ENCODE measurements at regions not wholly inside any gene's neighbourhood (a gene's known extent, or its start where the extent isn't known, plus 50 kb on each side); places are given as distances from the start of the nearest gene placed in this dataset.

DNA sequence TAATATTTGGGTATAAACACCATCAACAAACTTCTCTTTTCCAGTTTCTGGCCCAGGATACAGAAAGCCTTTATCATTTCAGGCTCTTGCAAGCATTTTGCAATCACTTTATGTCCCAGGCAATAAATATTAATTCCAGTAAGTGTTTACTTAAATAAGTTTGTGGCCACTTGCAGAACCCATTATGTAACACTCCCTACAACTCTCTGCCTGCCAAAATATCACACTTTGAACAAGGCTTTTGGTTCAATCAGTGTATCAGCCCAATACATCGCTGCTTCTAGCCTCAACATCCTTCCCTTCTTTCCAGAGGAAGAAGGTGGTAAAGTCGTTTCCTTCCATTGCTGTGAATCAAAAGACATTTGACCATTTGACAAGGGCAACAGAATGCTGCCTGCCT is 203.0 kb upstream of the USP25 start:
- DNase-seq (ENCODE audit: low spot score): no peak

DNA sequence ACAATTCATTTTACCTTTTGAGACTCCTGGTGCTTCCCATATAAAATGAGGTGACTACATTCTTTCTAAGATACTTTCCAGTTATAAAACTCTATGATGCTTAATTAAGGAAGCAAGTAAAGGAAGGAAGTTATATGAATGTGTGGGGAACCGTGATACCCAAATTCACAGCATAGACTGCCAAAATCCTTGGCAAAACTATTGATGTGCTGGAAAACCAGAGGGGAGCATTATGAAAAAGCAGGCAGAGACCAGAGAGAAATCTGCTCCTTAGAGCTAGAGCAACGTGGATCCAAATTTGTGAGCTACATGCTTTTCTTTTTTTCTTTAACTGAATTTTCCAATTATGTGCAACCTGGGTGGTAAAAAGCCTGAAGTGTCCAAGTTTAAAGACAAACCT is 201.4 kb upstream of the USP25 start:
- no peak for DNase-seq (ENCODE audit: low spot score)

DNA sequence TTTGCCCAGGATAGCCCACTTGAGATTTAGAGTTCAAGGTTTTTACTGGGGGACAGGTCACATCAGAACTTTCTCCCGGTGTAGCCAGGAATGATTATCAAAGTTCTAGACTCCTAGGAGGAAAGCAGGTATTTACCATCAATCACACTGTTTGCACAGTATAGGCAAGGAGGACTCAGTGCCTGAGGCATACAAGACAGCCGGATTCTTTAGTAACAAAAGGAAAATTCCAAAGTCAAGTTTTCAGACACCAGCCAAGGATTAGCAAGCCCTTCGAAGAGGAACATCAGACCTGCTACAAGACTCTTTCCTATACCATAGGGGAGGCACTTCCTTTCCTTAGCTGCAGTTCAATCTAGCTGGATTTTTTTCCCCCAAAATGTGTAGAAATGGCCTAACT is 197.8 kb upstream of the USP25 start:
- DNase-seq (ENCODE audit: low spot score): no peak

DNA sequence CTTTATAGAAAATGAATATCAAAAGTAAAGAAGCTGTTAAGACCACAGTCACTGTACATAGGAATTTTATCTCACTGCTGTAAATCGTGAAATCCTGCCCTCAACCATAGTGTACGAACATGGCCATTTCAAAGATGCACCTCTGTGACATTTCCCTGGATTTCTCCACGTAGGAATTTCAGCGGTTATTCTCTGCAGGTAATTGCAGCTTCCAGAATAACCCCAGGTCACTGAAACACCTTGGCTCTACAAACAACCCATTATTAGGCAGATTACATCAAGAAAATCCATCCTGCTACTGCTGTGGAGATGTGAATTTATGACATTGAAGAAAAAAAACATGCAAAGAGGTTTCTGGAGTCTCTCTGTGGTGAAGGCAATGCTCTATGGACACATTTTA is 196.2 kb upstream of the USP25 start:
- DNase-seq (ENCODE audit: low spot score): no peak

DNA sequence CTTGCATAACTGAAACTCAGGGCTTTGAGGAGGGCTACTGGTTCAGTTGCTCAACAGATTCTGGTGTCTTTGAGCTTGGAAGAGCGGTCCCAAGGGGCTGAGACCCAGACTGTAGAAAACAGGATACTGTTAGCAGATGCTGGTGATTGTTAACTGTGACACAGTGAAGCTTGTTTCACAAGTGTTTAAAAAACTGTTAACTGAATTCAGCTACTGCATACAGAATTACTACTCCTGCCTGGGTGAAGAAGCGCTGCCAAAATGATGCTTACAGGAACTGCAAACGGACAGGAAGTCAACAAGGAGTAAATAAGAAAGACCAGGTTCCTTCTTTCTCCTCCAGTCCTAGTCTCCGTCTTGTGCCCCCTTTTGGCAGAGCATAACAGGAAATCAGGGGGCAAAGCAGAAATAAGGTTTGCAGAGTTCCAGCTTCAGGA is 195.3 kb upstream of the USP25 start:
- peak; percentile 20 for DNase-seq (ENCODE audit: low spot score)

DNA sequence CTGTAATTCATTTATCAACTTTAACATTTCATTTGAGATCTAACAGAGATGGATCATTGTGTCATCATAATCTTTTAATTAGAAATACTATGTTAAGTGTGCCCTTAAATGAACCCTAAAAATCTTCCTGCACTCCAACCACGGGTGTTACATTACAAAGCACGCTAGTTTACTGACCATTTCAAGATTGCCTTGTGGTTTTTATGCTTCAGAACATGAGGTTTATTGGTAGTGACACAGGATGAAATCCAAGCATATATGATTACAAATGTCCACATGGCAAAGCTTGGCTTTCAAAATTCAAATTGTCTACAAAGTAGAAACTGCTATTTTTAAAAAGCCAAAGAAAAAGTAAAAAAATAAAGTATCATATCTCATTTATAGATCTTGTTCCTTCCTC is 190.4 kb upstream of the USP25 start:
- no peak for DNase-seq (ENCODE audit: low spot score)

DNA sequence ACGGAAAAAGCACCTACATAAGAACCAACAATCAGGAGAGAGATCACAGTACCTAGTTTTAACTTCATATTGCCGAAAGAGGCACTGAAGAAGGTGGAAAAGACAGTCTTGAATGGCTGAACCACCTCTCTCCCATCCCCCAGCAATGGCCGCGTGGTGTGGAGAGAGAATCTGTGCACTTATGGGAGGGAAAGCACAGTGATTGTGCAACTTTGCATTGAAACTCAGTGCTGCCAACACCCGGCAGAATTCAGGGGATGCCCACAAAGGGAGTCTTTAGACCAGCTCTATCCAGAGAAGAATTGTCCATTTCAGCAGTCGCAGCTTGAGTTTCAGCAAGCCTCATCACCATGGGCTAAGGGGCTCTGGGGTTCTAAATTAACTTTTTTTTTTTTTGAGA is 186.3 kb upstream of the USP25 start:
- DNase-seq (ENCODE audit: low spot score): no peak

DNA sequence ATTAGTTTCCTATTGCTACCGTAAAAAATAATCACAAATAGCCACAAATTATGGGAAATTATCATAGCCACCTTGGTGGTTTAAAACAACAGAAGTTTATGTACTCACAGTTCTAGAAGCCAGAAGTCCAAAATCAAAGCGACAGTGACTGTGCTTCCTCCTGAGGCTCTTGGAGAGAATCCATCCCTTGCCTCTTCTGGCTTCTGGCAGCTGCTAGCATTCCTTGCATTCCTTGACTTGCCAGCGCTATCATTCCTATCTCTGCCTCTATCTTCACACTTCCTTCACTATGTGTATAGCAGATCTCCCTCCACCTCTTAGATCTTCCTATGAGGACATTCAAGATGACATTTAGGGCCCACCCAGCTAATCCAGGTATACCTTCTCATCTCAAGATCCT is 180.1 kb upstream of the USP25 start:
- no peak for DNase-seq (ENCODE audit: low spot score)

DNA sequence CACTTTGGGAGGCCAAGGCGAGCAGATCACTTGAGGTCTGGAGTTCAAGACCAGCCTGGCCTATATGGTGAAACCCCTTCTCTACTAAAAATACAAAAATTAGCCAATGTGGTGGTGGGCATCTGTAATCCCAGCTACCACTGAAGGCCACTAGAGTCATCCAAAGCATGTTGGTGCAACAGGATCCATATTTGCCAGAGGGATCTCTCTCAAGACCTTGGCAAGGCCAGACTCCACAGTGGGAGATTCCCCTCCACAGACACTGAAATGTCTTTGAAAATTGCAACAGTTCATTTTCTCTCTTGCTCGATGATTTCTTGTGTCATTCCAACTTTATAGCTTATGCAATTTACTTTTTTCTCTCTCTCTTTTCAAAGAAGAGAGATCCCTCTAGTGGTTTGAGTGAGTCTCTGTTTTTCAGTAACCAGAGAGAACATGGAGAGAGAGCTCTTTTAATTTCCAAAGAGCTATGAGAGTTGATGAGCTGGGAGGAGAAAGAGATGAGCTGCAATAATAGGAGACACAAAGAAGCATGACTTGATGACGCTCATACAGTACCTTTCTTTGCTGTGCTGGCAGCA is 176.8 kb upstream of the USP25 start:
- no peak for DNase-seq (ENCODE audit: low spot score)

DNA sequence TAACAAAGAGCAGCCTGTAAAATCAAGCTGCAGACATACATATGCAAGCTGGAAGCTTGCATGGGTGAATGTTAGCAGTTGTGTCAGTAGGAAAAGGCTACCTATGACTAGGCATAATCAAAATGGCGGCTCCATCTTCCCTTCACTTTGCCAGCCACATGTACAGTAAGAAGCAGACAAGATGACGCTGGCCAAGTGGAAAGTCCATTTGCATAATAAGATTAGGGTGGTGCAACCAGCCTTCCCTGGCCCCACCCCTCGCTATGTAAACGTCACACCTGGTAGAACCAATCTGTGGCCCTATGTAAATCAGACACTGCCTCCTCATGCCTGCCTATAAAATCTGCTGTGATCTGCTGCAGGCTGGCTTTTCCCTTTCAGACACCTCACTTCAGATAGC is 171.9 kb upstream of the USP25 start:
- no peak for DNase-seq (ENCODE audit: low spot score)

DNA sequence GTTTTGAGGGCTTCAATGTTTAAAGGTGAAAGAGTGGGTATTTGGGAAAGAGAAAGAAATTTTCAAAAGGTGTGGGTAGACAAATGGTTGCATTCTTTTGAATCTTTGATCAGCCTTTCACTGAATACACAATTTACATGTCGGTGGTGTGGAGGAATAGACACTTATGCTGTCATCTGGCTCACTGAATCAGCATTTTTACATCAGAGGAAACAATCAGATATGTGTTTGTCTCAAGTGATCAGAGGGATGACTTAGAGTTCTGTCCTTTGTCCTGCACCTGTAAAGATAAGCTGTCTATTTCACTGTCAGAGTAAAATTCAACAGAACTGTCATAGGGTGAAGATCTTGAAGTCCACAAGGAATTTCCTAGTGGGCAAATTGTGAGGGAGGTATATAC is 170.9 kb upstream of the USP25 start:
- no peak for DNase-seq (ENCODE audit: low spot score)

DNA sequence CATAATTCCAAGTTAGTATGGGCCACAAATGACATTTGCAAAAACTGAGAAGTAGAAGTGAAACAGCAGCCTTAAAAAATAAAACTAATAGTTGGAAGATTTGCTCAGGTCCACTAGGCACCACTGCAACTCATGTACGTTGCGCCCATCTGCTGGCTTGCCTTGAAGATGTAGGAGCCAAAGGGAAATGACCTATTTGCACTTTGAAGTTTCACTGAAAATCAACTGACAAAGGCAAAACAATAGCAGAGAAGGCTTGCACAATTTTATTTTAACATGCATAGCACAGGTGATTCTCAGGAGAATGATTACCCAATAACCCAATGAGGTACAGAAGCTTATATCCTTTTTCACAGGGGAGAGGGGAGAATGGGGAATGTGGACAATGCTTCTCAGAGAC is 170.1 kb upstream of the USP25 start:
- DNase-seq (ENCODE audit: low spot score): no peak

DNA sequence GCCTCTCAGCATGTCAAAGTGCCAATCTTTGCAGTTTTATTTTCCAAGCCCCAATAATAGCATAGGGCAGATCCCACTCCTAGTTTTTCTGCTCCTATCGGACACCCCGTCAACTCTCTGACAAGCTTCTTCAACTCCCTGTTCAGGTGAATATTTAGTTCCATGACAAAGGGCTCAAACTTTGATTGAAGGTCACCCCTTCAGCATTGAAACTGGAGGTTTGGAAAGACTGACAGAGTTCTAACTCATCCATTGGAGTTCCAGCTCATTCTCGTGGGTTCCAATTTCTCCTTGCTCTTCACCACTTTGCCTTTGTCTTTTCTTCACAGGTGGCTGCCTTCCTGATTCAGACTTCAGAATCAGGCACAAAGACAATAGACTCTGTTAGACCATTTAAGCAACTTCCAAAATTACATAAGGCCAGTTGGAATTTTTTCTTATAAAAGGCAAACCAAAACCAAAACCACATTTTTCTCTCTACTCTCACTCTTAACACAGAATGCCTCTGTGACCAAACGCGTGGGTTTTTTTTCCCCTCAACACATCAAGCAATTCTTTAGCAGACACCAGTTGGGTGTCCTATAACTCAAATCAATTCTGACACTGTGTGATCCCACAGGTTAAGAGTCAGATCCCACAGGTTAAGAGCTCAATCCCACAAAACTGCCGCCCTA is 169.3 kb upstream of the USP25 start:
- DNase-seq (ENCODE audit: low spot score): no peak

DNA sequence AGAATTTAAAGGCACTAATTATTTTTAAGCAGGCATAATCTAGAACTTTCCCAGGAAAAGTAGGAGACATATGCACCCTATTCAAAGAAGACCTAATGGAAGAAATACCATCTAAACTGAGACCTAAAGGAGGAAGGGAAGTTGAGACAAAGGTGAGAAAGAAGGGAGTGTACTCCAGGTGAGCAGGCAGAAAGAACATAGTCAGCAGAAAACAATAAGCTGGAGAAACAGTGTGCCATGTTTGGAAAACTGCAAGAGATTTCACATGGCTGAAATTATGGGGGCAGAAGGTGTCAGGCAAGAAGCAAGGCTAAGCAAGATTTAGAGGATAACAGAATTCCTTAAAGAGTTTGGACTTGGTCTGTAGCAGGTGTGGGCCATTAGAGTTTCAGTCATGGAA is 167.0 kb upstream of the USP25 start:
- DNase-seq (ENCODE audit: low spot score): no peak

DNA sequence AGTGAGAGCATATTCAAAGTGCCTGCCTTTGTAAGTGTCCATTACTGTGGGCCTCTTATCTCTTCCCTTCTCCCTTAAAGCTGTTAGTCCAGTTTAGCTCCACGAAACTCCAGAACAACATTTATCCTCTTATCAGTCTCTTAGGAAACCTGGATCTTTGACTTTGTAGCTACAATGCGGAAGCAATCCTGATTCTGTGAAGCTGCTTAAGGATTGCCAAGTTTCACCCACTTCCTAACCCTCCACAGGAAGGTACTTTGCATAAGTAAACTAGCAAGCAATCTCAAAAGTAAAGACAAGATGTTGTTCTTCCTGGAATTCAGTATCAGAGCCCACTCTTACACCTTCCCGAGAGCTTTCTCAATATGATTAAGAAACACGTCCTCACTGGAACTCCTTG is 164.9 kb upstream of the USP25 start:
- DNase-seq (ENCODE audit: low spot score): no peak

DNA sequence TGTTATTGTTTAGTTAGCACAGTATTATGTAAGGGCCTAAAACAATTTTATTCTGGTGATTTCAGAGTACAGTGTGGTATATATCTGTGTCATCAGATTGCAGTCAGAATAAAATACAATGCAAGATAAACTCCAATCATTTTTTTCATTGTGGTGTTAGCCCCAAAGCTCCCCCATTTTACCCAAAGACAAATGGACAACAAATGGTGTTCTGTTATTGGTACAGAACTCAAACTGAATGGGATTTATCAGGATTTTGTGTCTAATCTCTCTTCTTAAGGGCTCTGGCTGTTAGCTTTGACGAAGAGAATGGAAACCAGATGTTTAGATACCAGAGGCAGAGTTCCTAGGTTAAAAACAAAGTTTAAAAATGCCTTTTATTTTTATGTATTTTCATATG is 163.1 kb upstream of the USP25 start:
- DNase-seq (ENCODE audit: low spot score): no peak

DNA sequence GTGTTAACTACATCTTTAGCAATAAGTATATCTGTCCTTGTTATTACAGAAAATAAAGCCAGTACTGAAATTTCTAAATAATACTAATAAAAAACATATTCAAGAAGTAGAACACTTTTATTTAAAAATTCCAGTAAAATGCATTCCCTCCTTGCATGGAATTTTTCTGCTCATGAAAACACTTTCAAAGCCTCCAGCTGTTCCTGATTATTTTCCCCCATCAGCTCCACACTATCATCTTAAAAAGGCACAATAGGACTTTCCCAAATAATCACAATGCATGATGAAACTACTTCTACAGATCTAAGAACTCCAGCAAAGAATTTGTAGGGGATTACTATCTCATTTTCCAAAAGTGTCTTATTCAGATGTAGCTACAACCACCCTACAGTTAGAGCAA is 162.6 kb upstream of the USP25 start:
- no peak for DNase-seq (ENCODE audit: low spot score)

DNA sequence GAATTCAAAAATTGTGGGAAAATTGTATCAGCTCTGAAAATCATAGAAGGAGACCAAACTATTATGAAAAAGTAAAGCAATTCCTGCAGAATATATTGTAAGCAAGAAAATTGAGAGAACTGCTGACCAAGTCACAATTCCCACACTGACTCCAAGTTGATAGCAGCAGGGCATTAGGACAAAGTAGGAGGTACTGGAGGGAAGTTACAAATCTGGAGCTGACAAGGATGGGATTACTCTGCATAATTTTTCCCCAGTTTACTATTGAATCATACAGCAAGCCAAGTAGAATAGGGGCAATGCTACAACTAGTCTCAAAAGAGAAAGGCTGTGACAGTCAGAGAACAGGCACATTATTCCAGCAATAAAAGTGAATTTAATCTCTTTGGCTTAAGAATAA is 161.3 kb upstream of the USP25 start:
- DNase-seq (ENCODE audit: low spot score): no peak

DNA sequence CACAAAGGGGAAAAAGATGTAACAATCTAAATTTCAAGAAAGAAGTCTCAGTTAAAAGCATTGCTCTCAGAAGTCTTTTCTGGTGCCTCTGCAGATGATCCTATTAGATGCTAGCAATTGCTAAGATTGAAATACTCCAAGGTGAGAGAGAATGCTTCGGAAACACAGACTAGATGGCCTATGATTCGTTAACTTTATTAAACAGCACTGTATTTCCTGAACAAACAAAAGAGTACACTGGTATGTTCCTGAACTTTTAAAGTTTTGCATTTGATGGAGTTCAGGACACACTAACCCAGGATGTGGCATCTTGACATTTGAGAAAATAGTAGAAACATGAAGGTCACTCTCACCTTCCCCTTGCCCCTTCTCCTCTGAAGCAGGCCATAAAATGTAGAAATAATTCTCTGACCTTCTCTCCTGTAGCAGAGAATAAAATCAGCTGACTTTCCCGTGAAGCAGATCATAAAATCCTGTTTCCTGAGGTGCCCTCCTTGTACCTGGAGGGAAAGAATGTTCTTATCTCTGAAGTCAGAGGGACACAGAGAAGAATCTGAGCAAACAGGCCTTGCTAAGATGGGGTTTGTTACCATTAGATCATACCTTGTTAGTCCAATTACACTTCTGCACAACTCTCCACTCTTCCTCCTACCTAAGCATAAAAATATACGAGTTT is 142.9 kb upstream of the USP25 start:
- no peak for DNase-seq (ENCODE audit: low spot score)

DNA sequence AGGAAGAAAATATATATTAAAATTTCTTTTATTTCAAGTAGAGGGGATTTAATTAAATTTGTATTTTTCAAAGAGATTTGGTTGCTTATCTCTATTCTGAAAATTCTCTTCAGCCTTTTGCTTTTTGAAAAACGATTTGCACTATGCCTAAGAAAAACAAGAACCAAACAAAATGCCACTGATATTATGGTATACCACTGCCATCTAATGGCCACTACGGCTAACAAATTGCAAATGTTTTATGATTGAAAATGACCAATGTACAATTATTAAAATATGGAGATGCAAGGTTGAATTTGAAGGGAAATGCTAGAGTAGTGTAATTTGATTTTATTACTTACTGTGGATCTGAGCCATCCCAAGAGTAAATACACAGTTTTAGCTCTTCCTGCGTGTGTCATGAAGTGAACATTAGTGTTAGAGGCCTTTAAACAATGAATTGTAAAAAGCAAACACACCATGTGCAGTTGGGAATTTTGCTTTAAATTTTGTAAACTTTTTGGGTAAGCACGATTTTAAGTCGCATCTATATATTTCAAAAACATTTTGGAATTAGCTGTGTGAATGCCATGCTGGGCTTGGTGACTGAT is 137.4 kb upstream of the USP25 start:
- peak; percentile 72 for DNase-seq (ENCODE audit: low spot score)

DNA sequence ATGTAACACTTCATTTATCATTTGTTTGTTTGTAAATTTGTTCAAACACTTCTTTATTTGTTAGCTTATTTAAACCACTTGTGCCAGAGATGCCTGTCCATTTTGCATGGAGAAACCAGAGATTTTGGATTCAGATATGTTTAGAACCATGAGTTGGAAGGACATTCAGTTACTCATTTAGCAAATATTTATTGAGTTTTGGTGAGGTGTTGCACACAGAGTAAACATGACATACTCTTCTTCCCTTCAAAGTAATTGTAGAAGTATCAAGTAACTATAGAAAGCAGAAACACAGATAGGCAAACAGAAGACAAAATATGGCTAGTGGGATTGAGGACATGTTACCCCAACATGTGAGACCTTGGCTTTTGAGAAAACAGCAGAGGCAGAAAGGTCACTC is 136.8 kb upstream of the USP25 start:
- DNase-seq (ENCODE audit: low spot score): no peak

DNA sequence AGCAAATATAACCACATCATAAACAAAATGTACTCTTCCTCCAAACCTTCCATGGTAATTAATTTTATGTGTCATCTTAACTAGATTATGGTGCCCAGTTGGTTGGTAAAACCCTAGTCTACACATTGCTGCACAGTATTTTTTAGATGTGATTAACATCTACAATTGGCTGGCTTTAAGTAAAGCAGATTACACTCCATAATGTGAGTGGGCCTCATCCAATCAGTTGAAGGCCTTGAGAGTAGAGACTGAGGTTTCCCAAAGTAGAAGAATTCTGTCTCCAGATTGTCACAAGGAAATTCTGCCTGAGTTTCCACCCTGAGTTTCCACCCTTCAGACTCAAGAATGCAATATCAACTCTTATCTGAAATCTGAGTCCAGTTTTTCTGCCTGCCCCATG is 128.4 kb upstream of the USP25 start:
- DNase-seq (ENCODE audit: low spot score): no peak

DNA sequence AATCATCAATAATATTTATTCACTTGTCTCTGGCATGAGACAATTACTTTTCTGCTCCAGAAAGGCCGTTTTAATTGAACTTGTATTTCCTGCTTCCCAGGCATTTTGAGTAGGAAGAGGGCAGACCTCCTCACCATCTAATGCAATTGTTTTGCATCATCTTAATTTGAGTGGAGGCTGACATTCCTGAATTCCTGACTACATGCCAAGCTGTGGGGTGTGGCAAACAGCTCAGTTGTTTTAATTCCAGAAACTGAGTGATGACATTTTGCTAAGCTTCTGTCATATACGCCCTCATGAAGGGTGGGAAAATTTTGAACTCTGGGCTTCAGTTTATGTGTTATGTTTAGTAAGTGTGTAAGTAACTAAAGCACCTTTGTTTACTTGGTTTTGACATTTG is 125.4 kb upstream of the USP25 start:
- DNase-seq (ENCODE audit: low spot score): no peak
